Activated CD4-positive, alpha-beta T cell treated with anti-CD3 and anti-CD28 coated beads, Interleukin-2, amount 50 U/mL, for 4 hours (primary cell): ENCODE measurements at regions not wholly inside any gene's neighbourhood (a gene's known extent, or its start where the extent isn't known, plus 50 kb on each side); places are given as distances from the start of the nearest gene placed in this dataset.

ENCODE experiments used
- DNase-seq, 2 experiments: peaks; one replicate each; pipeline ENCODE4 v3.0.0-alpha.2; 2020

DNA sequence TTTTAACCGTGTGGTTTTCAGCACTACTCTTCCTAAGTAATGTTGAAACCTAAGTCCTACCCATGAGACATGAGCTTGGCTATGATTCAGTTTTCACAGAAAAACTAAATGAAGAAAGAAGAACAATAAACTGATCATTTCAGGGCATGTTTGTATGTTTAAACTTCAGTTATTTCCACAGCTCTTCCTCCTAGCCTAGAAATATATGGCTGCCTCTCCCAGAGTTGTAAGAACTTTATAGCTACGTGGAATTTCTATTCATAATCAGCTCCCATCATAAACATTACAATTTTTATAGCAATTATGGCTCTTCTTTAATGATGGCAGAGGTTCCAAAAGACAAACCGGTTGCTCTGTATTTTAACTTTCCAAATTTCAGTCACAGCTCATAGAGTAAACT is 314.7 kb upstream of the ADAMTSL1 start:
- DNase-seq, result no peak

DNA sequence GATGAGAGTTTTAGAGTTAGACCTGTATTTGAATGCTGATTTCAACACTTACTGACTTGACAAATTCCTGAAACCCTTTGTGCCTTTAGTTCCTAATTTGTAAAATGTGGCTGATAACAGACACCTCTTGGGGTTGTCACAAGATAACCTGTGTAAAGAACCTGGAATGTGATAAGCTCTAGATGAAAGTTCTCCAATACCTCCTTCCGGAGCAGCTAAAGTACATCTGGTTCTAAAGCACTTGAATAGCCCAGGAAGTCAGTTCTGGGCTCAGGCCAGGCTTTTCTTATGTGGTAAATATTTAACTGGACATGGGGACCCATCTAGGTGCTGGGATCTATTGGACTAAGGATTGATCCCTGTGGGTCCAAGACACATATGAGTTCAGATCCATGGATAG is 310.8 kb upstream of the ADAMTSL1 start:
- no peak for DNase-seq

- no peak for DNase-seq
Observed at GRCh38 chr9:18167733-18168132, 306.2 kb upstream of the ADAMTSL1 start.

GRCh38 chr9:18173923-18174322 is 300.0 kb upstream of the ADAMTSL1 start:
- no peak for DNase-seq

GRCh38 chr9:18182636-18183035 is 291.3 kb upstream of the ADAMTSL1 start:
- no peak for DNase-seq

DNA sequence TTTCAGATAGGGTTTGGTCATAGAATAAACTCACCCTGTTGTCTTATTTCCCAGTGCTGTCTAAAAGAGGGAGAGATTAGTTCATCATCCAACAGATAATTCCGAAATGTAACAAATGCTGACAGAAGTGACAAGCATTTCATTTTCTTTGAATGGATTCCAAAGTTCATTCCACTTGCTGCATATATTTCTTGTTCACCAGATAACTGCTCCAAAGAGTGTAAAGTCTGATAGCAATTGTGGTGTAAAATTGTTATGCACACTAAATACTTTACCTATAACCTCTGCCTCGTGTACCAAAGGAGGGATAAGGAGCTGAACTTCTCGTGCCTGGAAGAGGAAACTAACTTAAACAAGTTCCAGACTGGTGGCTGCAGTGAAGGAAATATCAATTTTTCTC is 290.0 kb upstream of the ADAMTSL1 start:
- DNase-seq, result no peak

GRCh38 chr9:18184401-18184800 is 289.6 kb upstream of the ADAMTSL1 start:
- DNase-seq, result no peak

DNA sequence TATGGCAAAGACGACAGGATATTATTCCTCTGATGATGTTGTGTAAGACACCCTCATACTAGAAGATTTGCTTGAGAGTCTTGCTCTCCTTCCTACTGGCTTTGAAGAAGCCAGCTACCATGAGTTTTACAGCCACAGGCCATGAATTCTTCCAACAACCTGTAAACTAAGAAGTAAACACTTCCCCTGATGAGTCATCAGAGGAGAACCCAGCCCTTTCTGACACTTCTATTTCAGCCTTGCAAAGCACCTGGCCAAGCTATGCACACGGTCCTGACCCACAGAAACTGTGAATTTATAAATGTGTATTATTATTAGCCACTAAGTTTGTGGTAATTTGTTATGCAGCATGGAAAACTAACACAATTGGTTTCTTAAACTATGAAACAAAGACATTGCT is 288.8 kb upstream of the ADAMTSL1 start:
- DNase-seq, result no peak

DNA sequence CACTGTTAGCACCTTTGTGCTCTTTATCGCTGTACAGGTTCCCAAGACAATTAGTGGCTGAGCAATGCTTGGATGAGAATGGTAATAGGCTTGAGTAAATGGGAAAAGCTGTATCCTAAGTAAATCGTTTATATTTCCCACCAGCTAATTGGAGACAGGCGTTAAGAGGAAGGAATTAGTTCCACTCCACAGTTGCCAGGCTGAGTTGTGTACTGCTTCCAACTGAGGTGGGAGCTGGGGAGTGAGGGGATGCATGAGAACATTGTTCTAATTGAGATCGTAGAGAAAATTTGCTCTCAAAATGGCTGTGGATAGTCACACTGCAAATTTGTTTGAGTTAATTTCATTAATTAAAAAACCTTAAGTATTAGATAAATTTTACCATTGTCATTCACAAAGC is 285.0 kb upstream of the ADAMTSL1 start:
- DNase-seq, result no peak

GRCh38 chr9:18189871-18190670 is 283.9 kb upstream of the ADAMTSL1 start:
- no peak for DNase-seq

- no peak for DNase-seq
Observed at GRCh38 chr9:18190671-18191374, 283.1 kb upstream of the ADAMTSL1 start.

DNA sequence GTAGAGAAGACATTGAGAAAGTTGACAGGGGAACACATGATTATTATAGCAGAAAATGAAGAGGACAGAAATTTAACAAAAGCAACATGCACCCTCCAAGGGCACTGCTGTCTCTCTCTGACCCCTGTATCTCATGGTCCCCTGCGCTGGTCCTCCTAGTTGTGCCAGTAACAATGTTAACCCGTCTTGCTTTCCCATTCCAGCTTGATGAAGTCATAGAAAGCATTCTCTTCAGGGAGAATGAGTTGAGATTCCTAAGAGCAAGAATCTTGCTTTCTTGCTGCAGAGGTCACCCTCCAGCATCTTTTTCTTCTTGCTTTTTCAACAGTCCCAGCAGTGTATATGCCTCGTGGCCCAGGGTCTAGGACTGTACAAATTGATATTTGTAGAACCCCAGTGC is 279.6 kb upstream of the ADAMTSL1 start:
- no peak for DNase-seq

DNA sequence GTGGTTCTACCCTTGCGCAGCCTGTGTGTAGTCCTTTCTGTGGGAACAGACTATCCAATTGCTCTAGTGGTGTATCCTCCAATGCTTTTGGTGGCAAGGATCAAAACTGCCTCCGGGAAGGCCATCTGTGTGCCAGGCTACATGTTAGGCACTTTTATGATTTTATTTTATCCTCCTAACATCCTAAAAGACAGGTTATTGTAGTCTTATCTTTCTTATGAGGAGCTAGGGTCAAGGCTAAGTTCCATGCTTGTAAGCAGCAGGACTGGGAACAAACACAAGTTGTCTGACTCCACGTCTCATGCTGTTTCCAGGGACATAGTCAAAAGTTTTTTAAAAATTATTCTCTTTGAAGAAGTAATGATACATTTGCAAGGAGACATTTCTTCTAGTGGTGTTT is 278.7 kb upstream of the ADAMTSL1 start:
- DNase-seq, result no peak

DNA sequence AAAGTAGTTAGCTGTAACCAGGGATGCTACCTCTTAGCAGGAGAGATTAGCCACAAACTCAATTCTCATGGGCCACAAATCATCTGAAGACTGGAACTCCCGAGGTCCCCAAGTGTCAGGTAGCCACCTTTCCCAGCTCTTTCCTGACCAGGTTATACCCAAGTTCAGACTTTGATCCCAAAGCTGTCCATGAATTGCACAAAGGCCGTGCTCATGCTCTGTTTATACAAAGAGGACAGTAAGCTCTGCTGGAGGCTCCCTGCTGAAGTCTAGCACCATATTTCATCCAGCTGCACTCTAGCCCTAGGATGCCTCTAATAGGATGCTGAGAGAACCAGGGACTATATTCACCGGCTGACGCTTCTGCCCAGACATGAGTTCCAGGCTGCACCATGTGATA is 271.0 kb upstream of the ADAMTSL1 start:
- no peak for DNase-seq

- DNase-seq, result no peak
Observed at GRCh38 chr9:18207735-18208134, 266.2 kb upstream of the ADAMTSL1 start.

- no peak for DNase-seq
Observed at GRCh38 chr9:18208166-18209059, 265.5 kb upstream of the ADAMTSL1 start.

DNA sequence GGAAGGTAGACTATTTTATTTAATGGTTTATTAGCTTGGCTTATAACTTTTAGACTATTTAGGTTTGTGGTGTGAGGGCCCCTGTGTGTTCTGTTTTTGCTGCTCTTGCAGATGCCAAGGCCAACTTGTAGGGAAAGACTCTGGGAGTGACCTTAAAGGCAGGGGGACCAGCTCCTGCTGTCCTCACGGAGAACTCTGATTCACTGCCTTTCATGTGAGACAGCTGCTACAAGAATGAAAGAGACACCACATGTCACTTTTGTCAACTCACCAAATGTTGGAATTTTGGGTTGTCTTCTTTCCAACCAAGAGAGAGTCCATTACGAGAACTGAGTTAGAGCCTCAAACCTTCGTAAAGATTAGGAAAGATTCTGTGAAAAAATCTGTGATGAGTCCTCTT is 258.3 kb upstream of the ADAMTSL1 start:
- DNase-seq, result no peak

GRCh38 chr9:18216376-18216775 is 257.6 kb upstream of the ADAMTSL1 start:
- no peak for DNase-seq

DNA sequence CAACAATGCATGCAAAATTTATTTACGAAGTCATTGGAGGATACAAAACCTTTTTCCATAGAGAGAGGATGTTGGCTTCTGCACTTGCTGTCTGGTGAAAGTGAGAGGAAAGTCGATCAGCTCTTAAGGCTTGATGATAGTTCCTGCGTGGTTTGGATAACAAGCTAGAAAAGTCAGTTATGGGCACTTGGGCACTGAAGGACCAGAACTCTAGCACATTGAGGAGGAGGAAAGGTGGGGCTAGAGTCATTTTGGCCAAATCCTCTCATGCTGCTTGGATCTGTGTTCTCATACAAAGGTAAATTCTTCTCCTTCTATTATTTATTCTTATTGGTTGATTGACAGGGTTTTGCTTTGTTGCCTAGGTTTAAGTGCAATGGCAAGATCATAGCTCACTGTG is 245.9 kb upstream of the ADAMTSL1 start:
- DNase-seq, result no peak

- DNase-seq, result no peak
Observed at GRCh38 chr9:18229992-18230676, 243.8 kb upstream of the ADAMTSL1 start.

DNA sequence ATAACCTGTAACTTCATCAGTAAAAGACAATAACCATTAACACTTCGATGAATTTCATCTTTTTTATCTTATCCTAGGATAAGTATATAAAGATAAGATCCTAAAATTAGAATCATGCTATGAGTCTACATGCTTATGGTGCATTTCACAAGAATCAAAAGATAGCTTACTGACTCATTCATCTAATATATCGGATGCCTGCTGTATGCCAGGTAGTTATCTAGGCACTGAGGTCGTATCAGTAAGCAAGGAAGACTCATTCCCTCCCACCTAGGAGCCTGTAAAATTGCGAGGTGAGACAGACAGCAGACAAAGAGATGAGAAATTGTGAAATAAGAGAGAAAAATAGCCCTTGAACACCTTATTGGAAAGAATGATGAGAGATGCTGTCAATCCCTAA is 240.6 kb upstream of the ADAMTSL1 start:
- DNase-seq, result no peak

- no peak for DNase-seq
Observed at GRCh38 chr9:18233776-18234445, 240.0 kb upstream of the ADAMTSL1 start.
